Effector CD8-positive, alpha-beta T cell (primary cell): ENCODE measurements at regions not wholly inside any gene's neighbourhood (a gene's known extent, or its start where the extent isn't known, plus 50 kb on each side); places are given as distances from the start of the nearest gene placed in this dataset.
"Not testable (repeated sequence)": the region's sequence is repeated elsewhere in the genome, so short reads cannot be mapped to it uniquely, and the experiment has no call there.

Source experiments
- DNase-seq: peaks from one replicate; lab custom pipeline; 2025; lab: John Stamatoyannopoulos, UW

- no peak for DNase-seq
These were observed 107.4 kb downstream of the LEPR start for GRCh38 chr1:65527707-65528503.

GRCh38 chr1:65531972-65532570 is 111.6 kb downstream of the LEPR start:
- DNase-seq, result no peak

- DNase-seq, result no peak
These were observed 115.5 kb downstream of the LEPR start for GRCh38 chr1:65535981-65536380.

GRCh38 chr1:65538086-65538485 is 117.6 kb downstream of the LEPR start:
- DNase-seq, result no peak

GRCh38 chr1:65538664-65539063 is 118.2 kb downstream of the LEPR start:
- no peak for DNase-seq

- no peak for DNase-seq
These were observed 119.0 kb downstream of the LEPR start for GRCh38 chr1:65539266-65540131.

GRCh38 chr1:65541161-65541560 is 120.7 kb downstream of the LEPR start:
- DNase-seq, result no peak

- no peak for DNase-seq
These were observed 121.4 kb downstream of the LEPR start for GRCh38 chr1:65541865-65542264.

GRCh38 chr1:65542592-65542991 is 122.1 kb downstream of the LEPR start:
- DNase-seq, result not testable (repeated sequence)

- not testable (repeated sequence) for DNase-seq
These were observed 130.0 kb downstream of the LEPR start for GRCh38 chr1:65550306-65551010.

- not testable (repeated sequence) for DNase-seq
These were observed 132.0 kb downstream of the LEPR start for GRCh38 chr1:65552484-65552883.

- DNase-seq, result not testable (repeated sequence)
These were observed 133.8 kb downstream of the LEPR start for GRCh38 chr1:65554086-65554764.

GRCh38 chr1:65554829-65555228 is 134.4 kb downstream of the LEPR start:
- DNase-seq, result no peak

GRCh38 chr1:65558215-65558614 is 137.7 kb downstream of the LEPR start:
- no peak for DNase-seq

GRCh38 chr1:65564493-65564892 is 144.0 kb downstream of the LEPR start:
- DNase-seq, result no peak

GRCh38 chr1:65568285-65568684 is 147.8 kb downstream of the LEPR start:
- DNase-seq, result no peak

GRCh38 chr1:65572701-65573421 is 152.4 kb downstream of the LEPR start:
- no peak for DNase-seq

GRCh38 chr1:65577278-65577677 is 156.8 kb downstream of the LEPR start:
- no peak for DNase-seq

- not testable (repeated sequence) for DNase-seq
These were observed 157.5 kb downstream of the LEPR start for GRCh38 chr1:65577982-65578381.

- no peak for DNase-seq
These were observed 160.7 kb downstream of the LEPR start for GRCh38 chr1:65581119-65581518.

- no peak for DNase-seq
These were observed 163.9 kb downstream of the LEPR start for GRCh38 chr1:65584399-65584798.
